ENCODE measurements at regions not wholly inside any gene's neighbourhood (a gene's known extent, or its start where the extent isn't known, plus 50 kb on each side); places are given as distances from the start of the nearest gene placed in this dataset.

DNA sequence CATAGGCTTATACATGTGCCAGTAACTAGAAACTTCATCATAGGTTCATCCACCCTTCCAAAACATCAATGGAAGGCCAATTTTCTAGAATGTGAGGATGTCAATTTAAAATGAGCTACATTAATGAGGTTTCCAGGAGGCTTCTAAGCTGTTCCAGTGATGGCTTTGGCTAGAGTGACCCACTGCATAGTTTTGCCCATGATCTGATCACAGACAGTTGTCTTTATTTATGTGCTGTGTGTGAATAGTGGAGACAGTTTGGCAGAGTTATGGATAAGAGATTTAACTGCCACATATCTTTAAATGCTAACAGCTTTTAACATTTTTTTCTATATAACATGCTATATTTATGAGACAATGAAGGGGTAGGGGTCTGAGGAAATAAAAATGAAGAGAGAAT is 139.0 kb upstream of the ZNF462 start:
- TF ChIP-seq, protein P1, sequence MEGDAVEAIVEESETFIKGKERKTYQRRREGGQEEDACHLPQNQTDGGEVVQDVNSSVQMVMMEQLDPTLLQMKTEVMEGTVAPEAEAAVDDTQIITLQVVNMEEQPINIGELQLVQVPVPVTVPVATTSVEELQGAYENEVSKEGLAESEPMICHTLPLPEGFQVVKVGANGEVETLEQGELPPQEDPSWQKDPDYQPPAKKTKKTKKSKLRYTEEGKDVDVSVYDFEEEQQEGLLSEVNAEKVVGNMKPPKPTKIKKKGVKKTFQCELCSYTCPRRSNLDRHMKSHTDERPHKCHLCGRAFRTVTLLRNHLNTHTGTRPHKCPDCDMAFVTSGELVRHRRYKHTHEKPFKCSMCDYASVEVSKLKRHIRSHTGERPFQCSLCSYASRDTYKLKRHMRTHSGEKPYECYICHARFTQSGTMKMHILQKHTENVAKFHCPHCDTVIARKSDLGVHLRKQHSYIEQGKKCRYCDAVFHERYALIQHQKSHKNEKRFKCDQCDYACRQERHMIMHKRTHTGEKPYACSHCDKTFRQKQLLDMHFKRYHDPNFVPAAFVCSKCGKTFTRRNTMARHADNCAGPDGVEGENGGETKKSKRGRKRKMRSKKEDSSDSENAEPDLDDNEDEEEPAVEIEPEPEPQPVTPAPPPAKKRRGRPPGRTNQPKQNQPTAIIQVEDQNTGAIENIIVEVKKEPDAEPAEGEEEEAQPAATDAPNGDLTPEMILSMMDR (IDR thresholded peaks at IDR 0.05; ENCODE audit: insufficient read depth, low read depth, low read length, missing control alignments) = no peak
- DNase-seq (ENCODE audit: low read depth) = no peak
- H3K4me3 ChIP-seq (ENCODE audit: low read length) = no peak overlapping the region

DNA sequence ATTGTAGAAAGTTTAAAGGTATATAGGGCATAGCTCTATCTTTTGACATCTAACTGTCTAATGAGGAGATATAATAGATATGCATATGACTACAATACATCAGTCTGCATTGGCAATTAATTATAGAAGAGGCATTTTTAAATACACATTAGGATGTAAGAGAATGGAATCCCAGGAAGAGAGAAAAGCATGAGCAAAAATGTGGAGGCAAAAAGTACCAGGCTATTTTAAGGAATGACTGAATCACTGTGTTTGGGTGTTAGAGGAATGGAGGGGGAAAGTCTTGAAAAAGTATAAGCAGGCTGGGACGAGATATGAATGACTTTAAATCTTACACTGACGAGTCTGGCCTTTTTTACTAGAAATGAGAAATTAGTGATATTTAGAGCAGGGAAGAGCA is 138.4 kb upstream of the ZNF462 start:
- TF ChIP-seq, protein P1 (IDR thresholded peaks at IDR 0.05; ENCODE audit: insufficient read depth, low read depth, low read length, missing control alignments) = no peak
- no peak for DNase-seq (ENCODE audit: low read depth)

DNA sequence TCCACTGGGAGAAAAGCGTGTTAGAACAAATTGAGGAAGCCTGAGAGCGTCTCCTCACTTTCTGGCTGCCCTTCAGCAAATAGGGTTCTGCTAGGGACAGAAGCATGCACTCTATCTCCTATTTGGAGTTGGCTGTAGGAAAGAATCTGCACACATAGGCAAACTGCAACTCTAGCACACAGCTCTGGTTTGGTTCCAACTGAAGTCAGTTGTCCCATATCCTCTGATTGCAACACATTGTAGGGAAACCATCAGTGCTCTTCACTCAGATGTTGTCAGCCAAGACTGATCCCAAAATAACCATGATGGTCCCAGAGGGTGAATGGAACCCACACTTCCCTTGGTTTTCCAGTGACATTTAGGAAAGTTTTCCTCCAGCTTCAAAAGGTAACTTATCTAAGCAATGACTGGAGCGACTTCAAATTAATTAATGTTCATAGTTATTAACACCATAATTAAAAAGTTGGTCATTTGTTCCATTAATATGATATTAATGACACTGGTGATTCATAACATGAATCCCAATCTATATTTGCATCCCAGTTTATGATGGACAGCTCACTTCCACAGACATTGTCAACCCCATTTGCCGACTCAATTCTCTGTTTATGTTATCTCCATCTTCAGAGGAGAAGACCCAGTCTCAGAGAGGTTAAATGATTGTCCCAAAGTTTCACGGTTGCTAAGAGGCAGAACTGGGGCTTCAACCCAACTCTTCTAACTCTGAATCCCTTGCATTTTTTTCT is 136.7 kb upstream of the ZNF462 start:
- no peak overlapping the region for H3K4me3 ChIP-seq (ENCODE audit: low read length)
- TF ChIP-seq, protein P1 (IDR thresholded peaks at IDR 0.05; ENCODE audit: insufficient read depth, low read depth, low read length, missing control alignments) = no peak
- no peak for DNase-seq (ENCODE audit: low read depth)

More for the DNA sequence above, 138.4 kb upstream of the ZNF462 start:
- no peak overlapping the region for H3K4me3 ChIP-seq (ENCODE audit: low read length)

DNA sequence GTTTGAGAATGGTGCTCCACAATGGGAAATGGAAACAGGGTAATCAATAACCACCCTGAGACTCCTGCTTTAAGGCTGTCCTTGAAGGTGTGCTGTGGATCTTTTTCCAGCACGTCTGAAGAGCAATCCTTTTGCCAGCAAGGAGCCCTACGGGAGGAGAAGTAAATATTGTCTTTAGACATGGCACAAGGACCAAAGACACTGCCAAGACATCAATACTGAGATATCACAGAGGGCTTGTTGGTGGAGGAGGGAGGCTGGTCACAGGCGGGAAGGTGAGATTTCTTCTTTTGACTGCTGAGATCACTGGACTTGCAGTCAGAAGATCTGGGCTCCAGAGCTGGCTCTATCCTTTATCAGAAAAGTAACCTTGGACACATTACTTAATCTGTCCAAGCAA is 135.0 kb upstream of the ZNF462 start:
- no peak overlapping the region for H3K4me3 ChIP-seq (ENCODE audit: low read length)
- TF ChIP-seq, protein P1 (IDR thresholded peaks at IDR 0.05; ENCODE audit: insufficient read depth, low read depth, low read length, missing control alignments) = no peak
- DNase-seq (ENCODE audit: low read depth) = no peak

- TF ChIP-seq, protein P1 (IDR thresholded peaks at IDR 0.05; ENCODE audit: insufficient read depth, low read depth, low read length, missing control alignments) = no peak
- no peak overlapping the region for H3K4me3 ChIP-seq (ENCODE audit: low read length)
- no peak for DNase-seq (ENCODE audit: low read depth)
These were observed 134.1 kb upstream of the ZNF462 start for GRCh38 chr9:106728860-106729259.

- no peak overlapping the region for H3K4me3 ChIP-seq (ENCODE audit: low read length)
- TF ChIP-seq, protein P1 (IDR thresholded peaks at IDR 0.05; ENCODE audit: insufficient read depth, low read depth, low read length, missing control alignments) = no peak
- DNase-seq (ENCODE audit: low read depth) = no peak
These were observed 131.1 kb upstream of the ZNF462 start for GRCh38 chr9:106731910-106732309.

DNA sequence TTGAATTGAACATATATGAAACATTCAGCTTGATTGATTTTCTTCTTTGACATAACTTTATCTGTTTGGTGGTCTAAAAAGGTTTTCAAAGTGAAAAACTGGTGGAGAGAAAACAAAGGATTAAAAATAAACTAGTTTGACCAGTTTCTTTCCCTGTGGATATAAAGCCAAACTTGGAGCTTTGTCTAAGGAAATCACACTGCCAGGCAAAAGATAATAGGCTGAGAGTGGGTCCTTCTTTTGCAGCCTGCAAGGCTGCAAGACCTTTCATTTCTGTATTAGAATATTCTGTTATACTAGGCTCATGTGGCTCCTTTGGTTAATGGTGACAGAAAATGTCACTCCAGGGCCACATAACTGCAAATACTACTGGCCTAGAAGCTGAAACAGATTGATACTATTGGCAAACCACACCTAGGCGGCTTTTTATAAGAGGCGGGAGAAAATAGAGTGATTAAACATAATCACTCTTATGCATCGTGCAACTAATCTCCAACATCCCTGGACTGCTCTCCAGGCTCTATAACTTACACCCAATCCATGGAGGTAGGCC is 129.1 kb upstream of the ZNF462 start:
- DNase-seq (ENCODE audit: low read depth) = no peak
- H3K4me3 ChIP-seq (ENCODE audit: low read length) = no peak overlapping the region
- TF ChIP-seq, protein P1 (IDR thresholded peaks at IDR 0.05; ENCODE audit: insufficient read depth, low read depth, low read length, missing control alignments) = no peak

All from epithelial cell of esophagus (primary cell).